Sigmoid colon (tissue), 4 donors: ENCODE measurements at regions not wholly inside any gene's neighbourhood (a gene's known extent, or its start where the extent isn't known, plus 50 kb on each side); places are given as distances from the start of the nearest gene placed in this dataset.

ENCODE experiments used
- EP300 ChIP-seq, 4 donors: sonication (generic); formaldehyde crosslinking; IDR thresholded peaks; one replicate each; pipeline ENCODE4 v1.6.1; 2017; ENCODE audit warnings: antibody characterized with exemption in 4 of 4
- POLR2A ChIP-seq, 2 donors: fragments of 450-650 bp; IDR thresholded peaks; one replicate each; pipeline ENCODE4 v1.6.1; 2016; ENCODE audit warnings: antibody characterized with exemption in 2 of 2, mild to moderate bottlenecking in 2 of 2, moderate library complexity in 2 of 2
- POLR2AphosphoS5 ChIP-seq, 4 donors: sonication (generic); formaldehyde crosslinking; IDR thresholded peaks; one replicate each; pipeline ENCODE4 v1.6.1; 2017; ENCODE audit warnings: antibody characterized with exemption in 4 of 4
- TF ChIP-seq, protein P1 (sequence below), 4 experiments: fragments of 450-650 bp in 3 of 4; fragments of 200-600 bp in 1 of 4; IDR thresholded peaks; one replicate each; pipeline ENCODE4 v1.5.1; 2016 to 2019; ENCODE audit warnings: antibody characterized with exemption in 4 of 4, mild to moderate bottlenecking in 3 of 4, moderate library complexity in 2 of 4

DNA sequence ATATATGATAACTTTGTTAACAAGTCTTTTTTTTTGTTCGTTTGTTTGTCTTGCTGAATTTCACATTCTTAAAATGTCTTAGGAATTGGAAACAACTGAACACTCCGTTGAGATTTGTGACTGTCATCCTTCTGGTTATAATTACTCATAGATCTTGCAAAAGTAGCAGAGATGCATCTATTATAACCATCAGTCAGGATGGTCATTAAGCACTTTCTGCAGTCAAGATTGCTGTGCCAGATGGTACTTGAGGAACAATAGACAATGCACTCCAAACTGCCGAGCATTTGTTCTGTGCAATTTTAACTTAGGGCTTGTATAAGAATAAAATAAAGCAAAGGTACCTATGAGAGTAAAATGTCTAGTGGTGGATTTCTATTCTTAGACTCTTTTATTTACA is 710.1 kb upstream of the KCND2 start:
- TF ChIP-seq, protein P1, sequence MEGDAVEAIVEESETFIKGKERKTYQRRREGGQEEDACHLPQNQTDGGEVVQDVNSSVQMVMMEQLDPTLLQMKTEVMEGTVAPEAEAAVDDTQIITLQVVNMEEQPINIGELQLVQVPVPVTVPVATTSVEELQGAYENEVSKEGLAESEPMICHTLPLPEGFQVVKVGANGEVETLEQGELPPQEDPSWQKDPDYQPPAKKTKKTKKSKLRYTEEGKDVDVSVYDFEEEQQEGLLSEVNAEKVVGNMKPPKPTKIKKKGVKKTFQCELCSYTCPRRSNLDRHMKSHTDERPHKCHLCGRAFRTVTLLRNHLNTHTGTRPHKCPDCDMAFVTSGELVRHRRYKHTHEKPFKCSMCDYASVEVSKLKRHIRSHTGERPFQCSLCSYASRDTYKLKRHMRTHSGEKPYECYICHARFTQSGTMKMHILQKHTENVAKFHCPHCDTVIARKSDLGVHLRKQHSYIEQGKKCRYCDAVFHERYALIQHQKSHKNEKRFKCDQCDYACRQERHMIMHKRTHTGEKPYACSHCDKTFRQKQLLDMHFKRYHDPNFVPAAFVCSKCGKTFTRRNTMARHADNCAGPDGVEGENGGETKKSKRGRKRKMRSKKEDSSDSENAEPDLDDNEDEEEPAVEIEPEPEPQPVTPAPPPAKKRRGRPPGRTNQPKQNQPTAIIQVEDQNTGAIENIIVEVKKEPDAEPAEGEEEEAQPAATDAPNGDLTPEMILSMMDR (IDR thresholded peaks at IDR 0.05), result no peak
- TF ChIP-seq EP300 (IDR thresholded peaks at IDR 0.05) (no peak), POLR2A (IDR thresholded peaks at IDR 0.05) (no peak), POLR2AphosphoS5 (IDR thresholded peaks at IDR 0.05) (no peak)
